Activated naive CD8-positive, alpha-beta T cell treated with anti-CD3 and anti-CD28 coated beads, Interleukin-2, amount 50 U/mL, for 16 hours (primary cell): ENCODE measurements at regions not wholly inside any gene's neighbourhood (a gene's known extent, or its start where the extent isn't known, plus 50 kb on each side); places are given as distances from the start of the nearest gene placed in this dataset.

Experiments used
- DNase-seq: peaks from one replicate; pipeline ENCODE4 v3.0.0-alpha.2; 2020; ENCODE audit warnings: low read depth, low spot score

DNA sequence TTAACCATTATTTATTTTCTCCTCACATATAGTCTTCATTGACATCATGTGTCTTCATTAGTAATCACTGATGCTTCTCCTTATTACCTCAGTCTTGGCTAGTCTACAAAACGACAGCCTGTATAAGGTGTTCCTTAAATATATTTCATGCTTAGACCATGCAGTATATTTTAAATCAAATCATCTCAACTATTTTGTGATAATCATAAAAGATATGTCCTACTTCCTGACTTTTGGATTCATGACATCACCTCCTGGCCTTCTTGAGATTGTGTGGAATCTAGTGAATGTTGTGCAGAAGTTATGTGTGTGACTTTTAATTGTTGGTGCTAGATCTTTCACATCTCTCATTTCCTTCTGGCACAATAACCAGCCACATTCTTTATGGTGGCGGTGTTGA lies 1339.3 kb upstream of the C9orf72 start:
- DNase-seq, result no peak

DNA sequence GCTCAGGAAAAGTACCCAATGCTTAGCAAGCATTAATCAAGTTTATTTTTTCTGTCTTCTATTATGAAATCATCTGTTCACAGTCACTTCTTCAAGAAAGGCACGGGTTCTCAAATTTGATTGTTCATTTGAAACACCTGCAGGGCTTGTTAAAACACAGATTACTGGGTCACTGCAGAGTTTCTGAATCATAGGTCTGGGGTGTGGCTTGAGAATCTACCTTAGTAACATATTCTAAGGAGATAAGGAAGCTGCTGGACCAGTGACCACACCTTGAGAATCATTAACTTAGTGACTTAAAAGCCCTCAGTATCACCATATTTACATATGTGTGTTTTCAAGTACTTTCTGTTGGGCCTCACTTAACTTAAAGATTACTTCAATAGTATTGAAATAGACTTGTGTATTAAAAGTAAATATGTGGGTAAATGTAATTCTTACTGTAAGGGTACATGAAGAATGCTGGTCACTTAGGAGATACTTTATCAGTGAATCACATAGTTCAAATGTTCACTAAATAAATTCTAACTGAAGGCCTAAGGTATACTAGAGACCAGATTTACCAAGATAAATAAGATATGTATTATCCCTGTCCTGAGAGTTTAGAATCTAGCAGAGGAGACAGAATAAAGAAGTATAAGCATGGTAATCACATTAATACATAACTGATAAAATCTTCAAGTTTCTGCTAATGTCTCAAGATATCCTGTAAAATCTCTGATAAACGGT lies 1342.1 kb upstream of the C9orf72 start:
- DNase-seq, result no peak

DNA sequence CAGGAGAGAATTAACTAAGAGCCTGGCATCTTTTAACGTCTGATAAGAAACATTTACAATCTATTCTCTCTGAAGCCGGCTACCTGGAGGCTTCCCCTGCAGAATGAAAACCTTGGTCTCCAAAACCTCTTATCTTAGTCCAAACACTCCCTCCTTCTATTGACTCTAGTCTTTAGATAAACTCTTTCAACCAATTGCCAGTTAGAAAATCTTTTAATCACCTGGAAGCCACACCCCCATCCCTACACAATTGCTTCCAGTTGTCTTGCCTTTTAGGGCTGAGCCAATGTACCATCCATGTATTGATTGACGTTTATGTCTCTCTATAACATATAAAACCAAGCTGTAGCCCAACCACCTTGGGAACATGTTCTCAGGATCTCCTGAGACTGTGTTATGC lies 1343.1 kb upstream of the C9orf72 start:
- no peak for DNase-seq

DNA sequence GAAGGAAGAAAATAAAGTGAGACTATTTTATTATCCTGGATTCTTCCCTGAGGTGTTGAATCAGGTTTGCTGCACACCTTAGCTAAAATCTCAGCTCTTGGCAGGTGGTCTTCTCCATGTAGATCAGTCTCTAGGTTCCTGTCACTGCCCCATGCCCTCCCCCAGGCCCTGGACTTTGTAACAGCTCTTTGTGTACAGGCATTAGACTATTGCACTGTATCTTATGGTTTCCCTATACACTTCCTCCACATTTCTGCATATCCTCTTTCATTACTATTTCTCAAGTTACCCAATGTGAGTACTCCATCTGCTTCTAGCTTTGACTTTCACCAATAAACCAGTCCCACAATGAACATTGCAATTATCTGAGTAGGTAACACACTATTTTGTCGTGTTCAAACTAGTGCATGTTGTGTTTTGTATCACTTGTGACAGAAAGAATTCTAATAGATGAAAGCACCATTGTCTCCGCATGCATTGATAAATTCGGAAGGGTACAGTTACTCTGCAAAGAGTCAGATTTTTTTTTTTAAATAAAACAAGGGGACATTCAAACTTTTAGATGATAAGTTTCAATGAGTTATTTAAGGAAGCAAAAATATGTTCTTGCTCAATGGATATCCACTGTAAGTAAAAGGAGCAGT lies 1348.7 kb upstream of the C9orf72 start:
- no peak for DNase-seq

DNA sequence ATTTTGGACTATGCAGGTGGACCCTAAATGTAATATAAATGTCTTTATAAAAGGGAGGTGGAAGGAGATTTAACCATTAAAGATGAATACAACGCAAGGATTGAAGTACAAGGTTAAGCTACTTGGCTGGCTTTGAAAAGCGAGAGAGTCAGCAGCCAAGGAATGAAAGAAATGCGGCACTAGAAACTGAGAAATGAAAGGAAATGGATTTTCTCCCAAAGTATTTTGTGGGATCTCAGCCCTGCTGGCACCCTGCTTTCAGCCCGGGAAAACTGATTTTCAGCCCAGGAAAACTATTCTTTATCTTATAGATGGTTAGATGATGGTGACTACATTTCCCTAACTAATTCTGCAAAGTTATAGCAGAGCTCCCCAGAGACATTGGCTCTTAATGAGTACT lies 1349.6 kb upstream of the C9orf72 start:
- DNase-seq, result no peak

- no peak for DNase-seq
Observed at GRCh38 chr9:28923351-28923750, 1350.1 kb upstream of the C9orf72 start.

GRCh38 chr9:28925157-28925556 lies 1351.9 kb upstream of the C9orf72 start:
- no peak for DNase-seq

GRCh38 chr9:28926306-28926705 lies 1353.0 kb upstream of the C9orf72 start:
- DNase-seq, result no peak

- no peak for DNase-seq
Observed at GRCh38 chr9:28927691-28928090, 1354.4 kb upstream of the C9orf72 start.

DNA sequence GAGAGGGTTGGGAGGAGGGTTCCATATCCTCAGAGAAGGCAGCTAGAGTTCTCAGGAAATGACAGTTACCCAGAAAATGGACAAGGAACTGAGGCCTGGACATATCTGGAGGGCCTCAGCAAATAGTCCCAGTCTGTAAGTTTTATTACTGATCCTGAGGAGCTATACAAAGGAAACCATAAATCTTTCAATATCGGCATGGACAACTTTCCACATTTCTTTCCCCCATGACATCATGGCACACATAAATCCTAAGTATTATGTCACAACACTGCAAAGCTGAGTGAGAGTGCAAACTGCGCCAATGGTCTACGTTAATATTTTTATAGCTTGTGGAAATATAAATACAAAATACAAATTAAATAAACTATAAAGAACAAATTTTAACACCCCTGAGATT lies 1356.2 kb upstream of the C9orf72 start:
- DNase-seq, result no peak

DNA sequence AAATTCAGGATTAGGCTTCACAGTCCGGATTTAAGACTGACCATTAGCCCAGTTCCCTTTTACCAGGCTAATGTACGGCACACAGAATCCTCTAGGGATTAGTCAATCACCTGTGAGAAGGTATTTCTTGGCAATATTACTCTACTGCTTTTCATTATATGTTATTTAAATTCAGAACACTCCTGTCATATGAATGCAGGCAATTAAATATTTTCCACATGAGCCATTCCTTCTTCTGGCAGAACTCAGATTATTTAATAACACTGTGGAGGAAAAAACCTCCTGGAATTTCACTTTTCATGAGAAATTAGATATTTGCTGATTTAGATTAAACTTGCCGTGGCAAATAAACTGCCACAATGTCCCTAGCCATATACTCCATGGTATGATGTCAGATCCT lies 1357.5 kb upstream of the C9orf72 start:
- no peak for DNase-seq

- DNase-seq, result no peak
Observed at GRCh38 chr9:28934111-28934510, 1360.8 kb upstream of the C9orf72 start.

- no peak for DNase-seq
Observed at GRCh38 chr9:28938981-28939380, 1365.7 kb upstream of the C9orf72 start.

DNA sequence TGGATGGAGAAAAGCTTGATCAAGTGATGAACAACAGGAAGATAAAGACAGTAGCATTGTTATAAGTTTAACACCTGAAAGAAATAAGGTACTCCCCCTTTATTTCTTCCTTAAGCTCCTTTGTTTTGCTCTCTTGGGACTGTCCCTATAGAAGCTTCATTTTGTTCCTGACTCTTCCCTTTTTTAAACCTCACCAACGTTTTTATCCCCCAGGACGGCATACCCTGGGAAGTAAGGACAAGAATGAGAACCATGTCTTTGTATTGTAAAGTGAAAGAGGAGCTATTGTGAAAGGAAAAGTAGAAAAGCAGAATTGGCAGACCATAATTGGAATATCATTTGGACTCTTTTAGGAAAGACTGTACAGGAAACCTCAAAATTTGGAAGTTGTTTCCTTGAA lies 1368.6 kb upstream of the C9orf72 start:
- no peak for DNase-seq

- no peak for DNase-seq
Observed at GRCh38 chr9:28942941-28943340, 1369.7 kb upstream of the C9orf72 start.

DNA sequence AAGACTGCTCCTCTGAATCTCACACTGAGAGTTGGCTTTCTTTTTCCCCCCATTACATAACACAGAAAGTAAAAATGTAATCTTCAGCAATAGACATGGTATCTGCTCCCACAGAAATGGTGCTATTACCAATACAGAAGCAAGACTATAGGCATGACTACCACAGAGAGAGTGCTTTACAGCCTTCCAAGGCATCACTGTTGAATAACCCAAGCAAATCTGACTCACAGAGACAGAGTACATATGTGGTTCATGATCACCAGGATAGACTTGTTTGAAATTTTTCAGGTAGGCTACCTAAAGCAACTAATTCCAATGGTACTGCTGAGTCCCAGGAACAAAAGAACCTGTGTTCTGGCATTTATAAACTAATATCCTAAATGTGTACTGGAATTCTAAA lies 1373.4 kb upstream of the C9orf72 start:
- DNase-seq, result no peak

DNA sequence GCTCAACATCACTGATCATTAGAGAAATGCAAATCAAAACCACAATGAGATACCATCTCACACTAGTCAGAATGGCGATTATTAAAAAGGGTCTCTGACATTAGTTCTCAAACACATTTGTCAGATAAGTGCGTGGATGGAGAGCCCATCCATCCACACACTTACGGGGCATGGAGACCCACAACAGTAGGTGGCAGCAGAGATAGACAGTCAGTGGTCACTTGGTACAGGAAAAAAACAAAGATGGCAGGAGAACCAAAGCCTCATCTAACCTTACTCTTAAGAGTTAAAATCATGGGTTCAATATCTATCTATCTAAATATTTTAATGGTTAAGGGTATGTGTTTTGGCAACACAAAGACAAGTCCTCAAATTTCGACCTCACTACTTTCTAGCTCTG lies 1378.7 kb upstream of the C9orf72 start:
- DNase-seq, result no peak

DNA sequence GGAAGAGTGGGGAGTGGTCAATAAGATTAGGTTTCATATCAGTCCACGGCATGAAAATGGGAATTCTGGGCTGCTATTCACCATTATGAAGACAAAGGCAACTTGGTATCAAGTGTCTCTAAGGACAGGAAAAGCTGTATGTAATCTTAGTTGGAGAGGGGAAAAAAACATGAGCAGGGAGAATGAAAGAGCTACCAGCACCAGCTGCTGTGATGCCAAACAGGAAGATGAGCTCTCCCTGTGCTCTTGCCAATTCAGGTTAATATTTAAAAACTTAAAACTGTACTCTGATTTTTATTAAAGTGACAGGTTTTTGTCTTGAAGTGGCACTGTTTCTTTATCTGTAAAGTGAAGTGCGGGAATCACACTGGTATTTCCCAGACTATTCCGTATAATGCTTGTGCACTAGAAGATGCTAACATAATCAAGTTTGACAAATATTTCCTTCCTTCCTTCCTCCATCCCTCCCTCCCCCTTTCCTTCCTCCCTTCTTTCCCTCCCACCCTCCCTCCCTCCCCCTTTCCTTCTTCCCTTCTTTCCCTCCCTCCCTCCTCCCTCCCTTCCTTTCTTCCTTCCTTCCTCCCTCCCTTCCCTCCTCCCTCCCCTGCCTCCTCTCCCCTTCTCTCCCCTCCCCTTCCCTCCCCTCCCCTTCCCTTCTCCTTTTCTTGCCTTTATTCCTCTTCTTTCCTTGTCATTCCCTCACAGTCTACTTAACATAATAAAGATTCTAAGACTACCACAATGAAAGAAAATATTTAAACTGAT lies 1383.0 kb upstream of the C9orf72 start:
- DNase-seq, result no peak

GRCh38 chr9:28960602-28961001 lies 1387.3 kb upstream of the C9orf72 start:
- DNase-seq, result no peak

GRCh38 chr9:28961623-28962022 lies 1388.3 kb upstream of the C9orf72 start:
- DNase-seq, result no peak

GRCh38 chr9:28967226-28967625 lies 1393.9 kb upstream of the C9orf72 start:
- DNase-seq, result no peak

GRCh38 chr9:28970241-28970654 lies 1397.0 kb upstream of the C9orf72 start:
- DNase-seq, result no peak

DNA sequence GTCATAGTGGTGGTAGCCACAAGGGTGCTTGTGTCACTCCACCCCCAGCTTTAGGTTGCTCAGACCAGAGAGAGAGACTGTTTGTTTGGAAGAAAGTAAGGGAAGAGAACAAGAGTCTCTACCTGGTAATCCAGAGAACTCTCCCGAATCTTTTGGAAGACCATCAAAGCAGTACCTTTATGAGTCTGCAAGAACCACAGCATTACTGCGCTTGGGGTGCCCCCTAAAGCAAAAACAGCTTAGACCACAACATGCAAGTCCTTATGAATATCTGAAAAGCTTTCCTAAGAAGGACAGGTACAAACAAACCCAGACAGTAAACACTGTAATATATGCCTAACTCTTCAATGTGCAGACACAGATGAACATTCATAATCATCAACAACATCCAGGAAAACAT lies 1398.6 kb upstream of the C9orf72 start:
- DNase-seq, result no peak
